GM18511 (cell line): ENCODE measurements at regions not wholly inside any gene's neighbourhood (a gene's known extent, or its start where the extent isn't known, plus 50 kb on each side); places are given as distances from the start of the nearest gene placed in this dataset.
A peak's percentile ranks its signal among the peaks of the same experiment; 100 is the strongest.
"Not testable (repeated sequence)": the region's sequence is repeated elsewhere in the genome, so short reads cannot be mapped to it uniquely, and the experiment has no call there.

ENCODE experiments used
- ATAC-seq: cut with Tn5 transposase; IDR thresholded peaks from one replicate; pipeline ENCODE4 v1.9.1; 2021; ENCODE audit warnings: mild to moderate bottlenecking, moderate library complexity; ENCODE audit not compliant: unreplicated experiment

GRCh38 chr6:140732991-140733390, 1358.5 kb upstream of the CITED2 start:
- no peak for ATAC-seq

- ATAC-seq: no peak
These were observed 1357.7 kb upstream of the CITED2 start for GRCh38 chr6:140732155-140732554.

- ATAC-seq: no peak
These were observed 1357.3 kb upstream of the CITED2 start for GRCh38 chr6:140731741-140732140.

- ATAC-seq: no peak
These were observed 1355.1 kb upstream of the CITED2 start for GRCh38 chr6:140729521-140729920.

- no peak for ATAC-seq
These were observed 1343.6 kb upstream of the CITED2 start for GRCh38 chr6:140718021-140718420.

GRCh38 chr6:140713495-140713894, 1339.0 kb upstream of the CITED2 start:
- no peak for ATAC-seq

- ATAC-seq: peak; percentile 84
These were observed 1336.7 kb upstream of the CITED2 start for GRCh38 chr6:140711019-140711613.

- ATAC-seq: no peak
These were observed 1334.0 kb upstream of the CITED2 start for GRCh38 chr6:140708441-140708840.

- not testable (repeated sequence) for ATAC-seq
These were observed 1329.6 kb upstream of the CITED2 start for GRCh38 chr6:140704008-140704407.

- ATAC-seq: no peak
These were observed 1323.1 kb upstream of the CITED2 start for GRCh38 chr6:140697585-140697984.

- no peak for ATAC-seq
These were observed 1310.5 kb upstream of the CITED2 start for GRCh38 chr6:140684776-140685550.

GRCh38 chr6:140677781-140678528, 1303.5 kb upstream of the CITED2 start:
- ATAC-seq: no peak

GRCh38 chr6:140671926-140672325, 1297.5 kb upstream of the CITED2 start:
- no peak for ATAC-seq

GRCh38 chr6:140670021-140670420, 1295.6 kb upstream of the CITED2 start:
- ATAC-seq: no peak

- ATAC-seq: no peak
These were observed 1294.9 kb upstream of the CITED2 start for GRCh38 chr6:140669321-140669720.

- no peak for ATAC-seq
These were observed 1289.3 kb upstream of the CITED2 start for GRCh38 chr6:140663772-140664171.

GRCh38 chr6:140663094-140663493, 1288.6 kb upstream of the CITED2 start:
- ATAC-seq: no peak

- no peak for ATAC-seq
These were observed 1287.2 kb upstream of the CITED2 start for GRCh38 chr6:140661691-140662090.

GRCh38 chr6:140660295-140660694, 1285.8 kb upstream of the CITED2 start:
- ATAC-seq: no peak

GRCh38 chr6:140653972-140654371, 1279.5 kb upstream of the CITED2 start:
- ATAC-seq: no peak

GRCh38 chr6:140653506-140653905, 1279.1 kb upstream of the CITED2 start:
- no peak for ATAC-seq

- ATAC-seq: not testable (repeated sequence)
These were observed 1275.1 kb upstream of the CITED2 start for GRCh38 chr6:140649502-140649901.
